Mesenchymal stem cell (in vitro differentiated cells and primary cell): ENCODE measurements at regions not wholly inside any gene's neighbourhood (a gene's known extent, or its start where the extent isn't known, plus 50 kb on each side); places are given as distances from the start of the nearest gene placed in this dataset.

Source experiments
- DNase-seq: peaks from one replicate; pipeline ENCODE4 v3.0.0-alpha.2; 2013
- H2AFZ ChIP-seq: one replicate; pipeline ENCODE4 v1.6.1; 2013; ENCODE audit warnings: low read depth, mild to moderate bottlenecking, control low read depth, inconsistent platforms, low read length, moderate library complexity
- H2AK5ac ChIP-seq: 2 replicates; pipeline ENCODE4 v1.6.1; 2013; ENCODE audit warnings: low read length, moderate library complexity, mild to moderate bottlenecking, inconsistent platforms; ENCODE audit not compliant: severe bottlenecking
- H2BK120ac ChIP-seq: one replicate; pipeline ENCODE4 v1.6.1; 2013; ENCODE audit warnings: low read depth, mild to moderate bottlenecking, inconsistent platforms, low read length, moderate library complexity
- H2BK12ac ChIP-seq, 2 experiments: one replicate each; pipeline ENCODE4 v1.6.1; 2013; ENCODE audit warnings: inconsistent platforms in 2 of 2, low read length in 2 of 2, mild to moderate bottlenecking in 2 of 2, moderate library complexity in 2 of 2, control low read depth in 1 of 2
- H2BK15ac ChIP-seq: one replicate; pipeline ENCODE4 v1.6.1; 2013; ENCODE audit warnings: mild to moderate bottlenecking, low read depth, inconsistent platforms; ENCODE audit not compliant: poor library complexity, severe bottlenecking
- H2BK5ac ChIP-seq: 2 replicates; pipeline ENCODE4 v1.6.1; 2013; ENCODE audit warnings: low read depth, mild to moderate bottlenecking, low read length, control low read depth, inconsistent platforms; ENCODE audit not compliant: poor library complexity, severe bottlenecking
- H3K14ac ChIP-seq, 2 experiments: one replicate each; pipeline ENCODE4 v1.6.1; 2013; ENCODE audit warnings: inconsistent platforms in 2 of 2, low read length in 2 of 2, control low read depth in 1 of 2, mild to moderate bottlenecking in 1 of 2, moderate library complexity in 1 of 2
- H3K18ac ChIP-seq, 2 experiments: one replicate each; pipeline ENCODE4 v1.6.1; 2013; ENCODE audit warnings: inconsistent platforms in 2 of 2, low read length in 2 of 2, control low read depth in 1 of 2, low read depth in 1 of 2, mild to moderate bottlenecking in 1 of 2
- H3K23ac ChIP-seq, 2 experiments: one replicate each; pipeline ENCODE4 v1.6.1; 2013; ENCODE audit warnings: inconsistent platforms in 2 of 2, low read length in 2 of 2, mild to moderate bottlenecking in 2 of 2, moderate library complexity in 2 of 2, control low read depth in 1 of 2
- H3K27ac ChIP-seq: 2 replicates; pipeline ENCODE4 v1.5.1; 2013; ENCODE audit warnings: mild to moderate bottlenecking, moderate library complexity, low read length, control low read depth, inconsistent platforms; ENCODE audit not compliant: poor library complexity, severe bottlenecking
- H3K27me3 ChIP-seq, 2 experiments: 2 replicates each; pipeline versions ENCODE4 v1.6.1 to v1.7.0; 2013; ENCODE audit warnings: low read length in 2 of 2, mild to moderate bottlenecking in 2 of 2, moderate library complexity in 2 of 2, control low read depth in 1 of 2, inconsistent platforms in 1 of 2; ENCODE audit not compliant: control insufficient read depth in 1 of 2, insufficient read depth in 1 of 2
- H3K36me3 ChIP-seq, 2 experiments: 2 replicates each; pipeline versions ENCODE4 v1.6.1 to v1.7.0; 2013; ENCODE audit warnings: low read length in 2 of 2, control low read depth in 1 of 2, inconsistent platforms in 1 of 2, low read depth in 1 of 2, mild to moderate bottlenecking in 1 of 2; ENCODE audit not compliant: insufficient read depth in 2 of 2, control insufficient read depth in 1 of 2
- H3K4ac ChIP-seq, 2 experiments: one replicate each; pipeline ENCODE4 v1.6.1; 2013; ENCODE audit warnings: inconsistent platforms in 2 of 2, low read length in 2 of 2, mild to moderate bottlenecking in 2 of 2, moderate library complexity in 2 of 2, control low read depth in 1 of 2, low read depth in 1 of 2
- H3K4me1 ChIP-seq: 2 replicates; pipeline ENCODE4 v1.6.1; 2013; ENCODE audit warnings: low read depth, low read length, control low read depth; ENCODE audit not compliant: control insufficient read depth, insufficient read depth
- H3K4me2 ChIP-seq: 2 replicates; pipeline ENCODE4 v1.6.1; 2013; ENCODE audit warnings: low read length, mild to moderate bottlenecking, inconsistent platforms; ENCODE audit not compliant: poor library complexity, severe bottlenecking
- H3K4me3 ChIP-seq, 2 experiments: 2 replicates each; pipeline versions ENCODE4 v1.5.1 to v1.7.0; 2013; ENCODE audit warnings: low read length in 2 of 2, mild to moderate bottlenecking in 2 of 2, control low read depth in 1 of 2, low read depth in 1 of 2; ENCODE audit not compliant: insufficient read depth in 1 of 2
- H3K79me1 ChIP-seq: replicated peaks from 2 replicates; pipeline ENCODE4 v1.6.1; 2013; ENCODE audit warnings: mild to moderate bottlenecking, control low read depth, low read length, inconsistent platforms; ENCODE audit not compliant: poor library complexity, severe bottlenecking
- H3K9ac ChIP-seq: 2 replicates; pipeline ENCODE4 v1.7.0; 2013; ENCODE audit warnings: mild to moderate bottlenecking, low read length, moderate library complexity
- H3K9me3 ChIP-seq: 2 replicates; pipeline ENCODE4 v1.7.0; 2013; ENCODE audit warnings: mild to moderate bottlenecking, low read length; ENCODE audit not compliant: control insufficient read depth
- H4K8ac ChIP-seq: one replicate; pipeline ENCODE4 v1.6.1; 2013; ENCODE audit warnings: inconsistent platforms, mild to moderate bottlenecking, low read length, moderate library complexity
- H4K91ac ChIP-seq: one replicate; pipeline ENCODE4 v1.6.1; 2013; ENCODE audit warnings: mild to moderate bottlenecking, low read length, inconsistent platforms
- WGBS: methylation state at CpG from one replicate; pipeline ENCODE4 v1.1.7; 2013; ENCODE audit warnings: mixed read lengths; 5-methylcytosine and 5-hydroxymethylcytosine counted together

- no peak overlapping the region for H3K23ac ChIP-seq
- H3K18ac ChIP-seq: no peak overlapping the region
- H3K4me3 ChIP-seq: no peak overlapping the region
- H3K14ac ChIP-seq: no peak overlapping the region
- H3K4me2 ChIP-seq: no peak overlapping the region
- WGBS: 55% methylated on average over 4 of the region's 4 CpGs
- H2AK5ac ChIP-seq: no peak overlapping the region
- H3K27ac ChIP-seq: no peak overlapping the region
- no peaks in the 10 kb centered on the region for H3K36me3 ChIP-seq
- no peak overlapping the region for H2BK15ac ChIP-seq
- no peaks in the 10 kb centered on the region for H3K27me3 ChIP-seq
- no peaks in the 10 kb centered on the region for H3K79me1 ChIP-seq
- H2BK12ac ChIP-seq: no peak overlapping the region
- H3K4me1 ChIP-seq: peaks cover 2% of the 10 kb centered on the region
- no peak overlapping the region for H2BK120ac ChIP-seq
- H4K8ac ChIP-seq: no peak overlapping the region
- H3K9ac ChIP-seq: no peak overlapping the region
- H4K91ac ChIP-seq: no peak overlapping the region
- no peak overlapping the region for H3K4ac ChIP-seq
- no peak overlapping the region for H2BK5ac ChIP-seq
- DNase-seq: no peak
- no peak overlapping the region for H2AFZ ChIP-seq
- no peaks in the 10 kb centered on the region for H3K9me3 ChIP-seq
Observed at GRCh38 chr13:106048386-106048785, 487.1 kb downstream of the EFNB2 start.

GRCh38 chr13:106047859-106048258 lies 487.6 kb downstream of the EFNB2 start:
- H3K36me3 ChIP-seq: no peaks in the 10 kb centered on the region
- H3K4me3 ChIP-seq: no peak overlapping the region
- H4K91ac ChIP-seq: no peak overlapping the region
- H3K4me1 ChIP-seq: peaks cover 2% of the 10 kb centered on the region
- no peak overlapping the region for H3K4ac ChIP-seq
- H2BK5ac ChIP-seq: no peak overlapping the region
- H3K79me1 ChIP-seq: no peaks in the 10 kb centered on the region
- no peak overlapping the region for H2BK120ac ChIP-seq
- no peak overlapping the region for H3K18ac ChIP-seq
- H3K27ac ChIP-seq: no peak overlapping the region
- no peak overlapping the region for H2BK12ac ChIP-seq
- no peaks in the 10 kb centered on the region for H3K27me3 ChIP-seq
- no peak overlapping the region for H3K23ac ChIP-seq
- no peak overlapping the region for H3K4me2 ChIP-seq
- H3K9ac ChIP-seq: no peak overlapping the region
- H2BK15ac ChIP-seq: no peak overlapping the region
- H3K9me3 ChIP-seq: no peaks in the 10 kb centered on the region
- no peak overlapping the region for H4K8ac ChIP-seq
- H3K14ac ChIP-seq: no peak overlapping the region
- H2AFZ ChIP-seq: no peak overlapping the region
- H2AK5ac ChIP-seq: no peak overlapping the region
- DNase-seq: no peak
- WGBS: no CpG with 5 or more reads among the region's 1 CpG

- no CpG with 5 or more reads among the region's 1 CpG for WGBS
- Histone ChIP-seq H3K4me3 (no peak overlapping the region), H3K18ac (no peak overlapping the region), H2BK120ac (no peak overlapping the region), H2BK15ac (no peak overlapping the region), H2BK12ac (no peak overlapping the region), H4K8ac (no peak overlapping the region), H3K27ac (no peak overlapping the region), H3K4me2 (no peak overlapping the region), H4K91ac (no peak overlapping the region), H3K23ac (no peak overlapping the region), H2AK5ac (no peak overlapping the region), H3K79me1 (no peaks in the 10 kb centered on the region), H2AFZ (no peak overlapping the region), H3K27me3 (no peaks in the 10 kb centered on the region), H3K9ac (no peak overlapping the region), H3K4me1 (peaks cover 6% of the 10 kb centered on the region), H2BK5ac (no peak overlapping the region), H3K9me3 (no peaks in the 10 kb centered on the region), H3K14ac (no peak overlapping the region), H3K36me3 (no peaks in the 10 kb centered on the region), H3K4ac (no peak overlapping the region)
- DNase-seq: no peak
Observed at GRCh38 chr13:106042996-106043581, 492.4 kb downstream of the EFNB2 start.

GRCh38 chr13:106041445-106041844 lies 494.0 kb downstream of the EFNB2 start:
- Histone ChIP-seq H3K27ac (no peak overlapping the region), H4K8ac (no peak overlapping the region), H3K23ac (no peak overlapping the region)

More at GRCh38 chr13:106041445-106041844, 494.0 kb downstream of the EFNB2 start:
- Histone ChIP-seq H3K4ac (no peak overlapping the region), H3K79me1 (no peaks in the 10 kb centered on the region), H2BK15ac (no peak overlapping the region), H3K14ac (no peak overlapping the region), H3K4me3 (no peak overlapping the region), H3K4me1 (peaks cover 6% of the 10 kb centered on the region), H3K9ac (no peak overlapping the region), H2AFZ (no peak overlapping the region), H3K36me3 (no peaks in the 10 kb centered on the region), H2BK12ac (no peak overlapping the region), H2BK120ac (no peak overlapping the region), H3K18ac (no peak overlapping the region), H2AK5ac (no peak overlapping the region), H4K91ac (no peak overlapping the region), H3K9me3 (no peaks in the 10 kb centered on the region), H3K4me2 (no peak overlapping the region), H2BK5ac (no peak overlapping the region), H3K27me3 (no peaks in the 10 kb centered on the region)
- DNase-seq: no peak
- WGBS: 94% methylated on average over 3 of the region's 3 CpGs
